AG04450 (cell line): ENCODE measurements at regions not wholly inside any gene's neighbourhood (a gene's known extent, or its start where the extent isn't known, plus 50 kb on each side); places are given as distances from the start of the nearest gene placed in this dataset.

Source experiments
- CTCF ChIA-PET: fragments of 300-600, 350-600 bp; formaldehyde crosslinking; extraction: SDS; loops from one replicate; lab custom pipeline; 2022; ENCODE audit warnings: antibody characterized with exemption, inconsistent platforms; lab: Charles Lee
- POLR2A ChIA-PET: fragments of 350-600 bp; formaldehyde crosslinking; extraction: SDS; loops from one replicate; lab custom pipeline; 2021; ENCODE audit warnings: antibody characterized with exemption, inconsistent platforms; lab: Yijun Ruan, JAX
- DNase-seq: peaks from one replicate; pipeline ENCODE4 v3.0.0-alpha.2; 2011; ENCODE audit warnings: low read depth, low spot score
- H3K27ac ChIP-seq: one replicate; pipeline ENCODE4 v1.5.1; 2012; ENCODE audit warnings: low read depth, low read length, control low read depth
- H3K27me3 ChIP-seq: one replicate; pipeline ENCODE4 v1.6.0; 2012; ENCODE audit warnings: low read length; ENCODE audit not compliant: control insufficient read depth, insufficient read depth
- H3K4me3 ChIP-seq: 2 replicates; pipeline ENCODE4 v1.5.1; 2011; ENCODE audit warnings: mild to moderate bottlenecking, low read depth, low read length, control low read depth
- H3K9me3 ChIP-seq: 2 replicates; pipeline ENCODE4 v1.5.1; 2012; ENCODE audit warnings: low read length; ENCODE audit not compliant: control insufficient read depth, insufficient read depth
- TF ChIP-seq, protein P1 (sequence below): IDR thresholded peaks from 2 replicates; pipeline ENCODE4 v1.5.1; 2011; ENCODE audit warnings: low read depth, low read length, control low read depth, inconsistent platforms

DNA sequence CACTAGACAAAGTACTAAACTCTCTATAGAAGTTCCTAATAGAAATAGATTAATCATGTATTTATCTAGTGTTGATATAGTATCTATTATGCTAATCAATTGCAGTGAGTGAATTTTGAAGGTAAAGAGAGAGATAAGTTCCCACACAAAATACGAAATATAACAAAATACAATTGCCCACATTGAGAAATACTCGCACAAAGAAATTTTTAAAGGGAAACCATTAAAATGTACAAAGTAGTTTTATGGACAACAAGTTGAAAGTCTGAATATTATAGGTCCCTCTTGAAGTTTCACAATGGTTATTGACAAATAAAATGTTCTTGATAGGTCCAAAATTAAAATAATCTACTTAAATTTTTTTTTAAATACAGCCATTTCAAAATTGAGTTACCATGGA is 1031.1 kb downstream of the SORCS1 start:
- TF ChIP-seq, protein P1, sequence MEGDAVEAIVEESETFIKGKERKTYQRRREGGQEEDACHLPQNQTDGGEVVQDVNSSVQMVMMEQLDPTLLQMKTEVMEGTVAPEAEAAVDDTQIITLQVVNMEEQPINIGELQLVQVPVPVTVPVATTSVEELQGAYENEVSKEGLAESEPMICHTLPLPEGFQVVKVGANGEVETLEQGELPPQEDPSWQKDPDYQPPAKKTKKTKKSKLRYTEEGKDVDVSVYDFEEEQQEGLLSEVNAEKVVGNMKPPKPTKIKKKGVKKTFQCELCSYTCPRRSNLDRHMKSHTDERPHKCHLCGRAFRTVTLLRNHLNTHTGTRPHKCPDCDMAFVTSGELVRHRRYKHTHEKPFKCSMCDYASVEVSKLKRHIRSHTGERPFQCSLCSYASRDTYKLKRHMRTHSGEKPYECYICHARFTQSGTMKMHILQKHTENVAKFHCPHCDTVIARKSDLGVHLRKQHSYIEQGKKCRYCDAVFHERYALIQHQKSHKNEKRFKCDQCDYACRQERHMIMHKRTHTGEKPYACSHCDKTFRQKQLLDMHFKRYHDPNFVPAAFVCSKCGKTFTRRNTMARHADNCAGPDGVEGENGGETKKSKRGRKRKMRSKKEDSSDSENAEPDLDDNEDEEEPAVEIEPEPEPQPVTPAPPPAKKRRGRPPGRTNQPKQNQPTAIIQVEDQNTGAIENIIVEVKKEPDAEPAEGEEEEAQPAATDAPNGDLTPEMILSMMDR = no peak
- no peak overlapping the region for H3K27ac ChIP-seq
- CTCF ChIA-PET = no interaction called here
- POLR2A ChIA-PET = no interaction called here
- no peak for DNase-seq
- no peak overlapping the region for H3K4me3 ChIP-seq
- H3K27me3 ChIP-seq = no peaks in the 10 kb centered on the region
- no peaks in the 10 kb centered on the region for H3K9me3 ChIP-seq

GRCh38 chr10:106132956-106133355 is 1031.5 kb downstream of the SORCS1 start:
- TF ChIP-seq, protein P1 = no peak
- Histone ChIP-seq H3K27me3 (no peaks in the 10 kb centered on the region), H3K9me3 (no peaks in the 10 kb centered on the region), H3K27ac (no peak overlapping the region), H3K4me3 (no peak overlapping the region)
- CTCF ChIA-PET = no interaction called here
- POLR2A ChIA-PET = no interaction called here
- DNase-seq = no peak

GRCh38 chr10:106114656-106115186 is 1049.8 kb downstream of the SORCS1 start:
- H3K27ac ChIP-seq = no peak overlapping the region
- TF ChIP-seq, protein P1 = no peak
- peaks cover 12% of the 10 kb centered on the region for H3K9me3 ChIP-seq
- DNase-seq = no peak
- ChIA-PET CTCF (no interaction called here), POLR2A (no interaction called here)
- H3K4me3 ChIP-seq = no peak overlapping the region
- H3K27me3 ChIP-seq = no peaks in the 10 kb centered on the region

DNA sequence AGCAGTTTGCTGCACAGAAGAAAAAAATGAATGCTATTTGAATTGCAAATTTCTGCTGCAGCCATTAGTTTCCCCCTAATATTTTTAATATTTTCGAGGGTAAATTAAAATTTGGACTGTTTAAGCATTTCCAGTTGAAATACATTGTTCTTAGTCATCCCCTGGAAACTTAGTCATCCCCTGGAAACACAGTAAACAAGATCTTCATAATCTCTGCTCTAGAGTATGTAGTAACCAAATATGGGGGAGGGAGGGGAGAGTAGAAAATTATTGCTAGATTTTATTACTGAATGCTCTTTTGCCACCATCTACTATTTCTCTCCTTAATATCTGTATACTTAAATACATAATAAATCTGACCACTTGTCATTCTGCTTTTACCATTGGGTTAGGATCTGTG is 1053.3 kb downstream of the SORCS1 start:
- TF ChIP-seq, protein P1 = no peak
- Histone ChIP-seq H3K9me3 (peaks cover 12% of the 10 kb centered on the region), H3K4me3 (no peak overlapping the region), H3K27me3 (no peaks in the 10 kb centered on the region), H3K27ac (no peak overlapping the region)
- ChIA-PET POLR2A (no interaction called here), CTCF (no interaction called here)
- no peak for DNase-seq

DNA sequence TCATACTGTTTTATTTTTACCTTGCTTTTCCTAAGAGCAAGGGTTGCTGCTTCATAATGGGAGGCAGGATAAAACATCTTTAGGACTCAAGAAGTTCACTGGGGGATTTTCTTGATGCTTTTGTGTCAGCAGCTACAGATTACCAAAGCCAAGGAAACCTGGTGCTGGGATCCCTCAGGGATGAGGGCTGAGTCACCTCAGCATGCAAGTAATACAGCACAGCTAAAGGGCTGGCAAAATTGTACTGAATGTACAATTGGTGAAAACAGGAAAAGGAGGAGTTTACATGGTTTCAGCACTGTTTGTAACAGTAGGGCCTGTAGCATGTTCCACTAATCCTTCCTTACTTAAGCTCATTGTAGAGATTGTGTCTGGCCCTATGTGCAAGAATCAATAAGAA is 1056.8 kb downstream of the SORCS1 start:
- ChIA-PET POLR2A (no interaction called here), CTCF (no interaction called here)
- Histone ChIP-seq H3K27ac (no peak overlapping the region), H3K9me3 (no peaks in the 10 kb centered on the region), H3K4me3 (no peak overlapping the region), H3K27me3 (no peaks in the 10 kb centered on the region)
- DNase-seq = no peak
- TF ChIP-seq, protein P1 = no peak
